H1 (cell line): ENCODE measurements at regions not wholly inside any gene's neighbourhood (a gene's known extent, or its start where the extent isn't known, plus 50 kb on each side); places are given as distances from the start of the nearest gene placed in this dataset.

Experiments
- CTCF ChIA-PET: fragments of 300-600 bp; sonication (Branson Sonifier 250); formaldehyde crosslinking; loops from one replicate; lab custom pipeline; 2021; ENCODE audit not compliant: partially characterized antibody; lab: Charles Lee
- POLR2A ChIA-PET: fragments of 300-600 bp; sonication (Branson Sonifier 250); formaldehyde crosslinking; loops from one replicate; lab custom pipeline; 2021; ENCODE audit warnings: inconsistent platforms; ENCODE audit not compliant: partially characterized antibody; lab: Charles Lee
- DNase-seq, 2 experiments: peaks; one replicate each; pipeline versions ENCODE4 v3.0.0 to v3.0.0-alpha.2; 2010 to 2022; ENCODE audit warnings: low spot score in 2 of 2, low read depth in 1 of 2, mixed read lengths in 1 of 2
- FAIRE-seq: peaks from 2 replicates; lab custom pipeline; 2011; peaks lifted over from hg19 to GRCh38; lab: Jason Lieb, UNC
- H2AFZ ChIP-seq: 2 replicates; pipeline ENCODE4 v1.8.1; 2012; ENCODE audit warnings: low read length, inconsistent platforms
- H2AK5ac ChIP-seq: 2 replicates; pipeline ENCODE4 v1.6.1; 2013; ENCODE audit warnings: low read depth, low read length
- H2BK120ac ChIP-seq: replicated peaks from 2 replicates; pipeline ENCODE3; 2013; ENCODE audit warnings: low read depth, low read length, inconsistent platforms
- H2BK12ac ChIP-seq: 2 replicates; pipeline ENCODE4 v1.6.1; 2013; ENCODE audit warnings: low read depth, low read length
- H2BK15ac ChIP-seq: 2 replicates; pipeline ENCODE4 v1.6.1; 2013; ENCODE audit warnings: low read length
- H2BK20ac ChIP-seq: 2 replicates; pipeline ENCODE4 v1.6.1; 2013; ENCODE audit warnings: low read length
- H2BK5ac ChIP-seq: 2 replicates; pipeline ENCODE4 v1.6.1; 2013; ENCODE audit warnings: low read depth, low read length
- H3K14ac ChIP-seq: 2 replicates; pipeline ENCODE4 v1.6.1; 2013; ENCODE audit warnings: inconsistent platforms; ENCODE audit not compliant: insufficient read length
- H3K18ac ChIP-seq: 2 replicates; pipeline ENCODE4 v1.6.1; 2013; ENCODE audit warnings: low read length; ENCODE audit errors: extremely low read depth
- H3K23ac ChIP-seq: 2 replicates; pipeline ENCODE4 v1.6.1; 2013; ENCODE audit warnings: inconsistent platforms; ENCODE audit not compliant: insufficient read length
- H3K23me2 ChIP-seq: 2 replicates; pipeline ENCODE4 v1.6.1; 2013; ENCODE audit warnings: low read depth, low read length
- H3K27ac ChIP-seq: 2 replicates; pipeline ENCODE4 v1.6.1; 2011; ENCODE audit warnings: low read depth, low read length, inconsistent platforms
- H3K27me3 ChIP-seq, 4 experiments: replicated peaks in 1 of 4; 1 replicate in 1 of 4; 2 replicates in 3 of 4; pipeline versions ENCODE4 v1.6.1 to v1.8.1; 2011 to 2013; ENCODE audit warnings: low read length in 3 of 4, mild to moderate bottlenecking in 3 of 4, inconsistent platforms in 2 of 4, mixed read lengths in 2 of 4, moderate library complexity in 1 of 4; ENCODE audit not compliant: control insufficient read depth in 3 of 4, insufficient read depth in 3 of 4; ENCODE audit errors: extremely low read depth in 1 of 4
- H3K36me3 ChIP-seq, 4 experiments: 2 replicates each; pipeline versions ENCODE4 v1.6.1 to v1.8.1; 2011 to 2013; ENCODE audit warnings: mild to moderate bottlenecking in 4 of 4, low read length in 3 of 4, moderate library complexity in 2 of 4, control low read depth in 1 of 4, inconsistent platforms in 1 of 4; ENCODE audit not compliant: insufficient read depth in 4 of 4, control insufficient read depth in 2 of 4
- H3K4ac ChIP-seq: replicated peaks from 2 replicates; pipeline ENCODE3; 2013; ENCODE audit warnings: low read length, low read depth, mixed read lengths, inconsistent platforms; ENCODE audit not compliant: insufficient read length
- H3K4me1 ChIP-seq, 4 experiments: replicated peaks in 1 of 4; 1 replicate in 1 of 4; 2 replicates in 3 of 4; pipeline versions ENCODE4 v1.6.1 to v1.8.1; 2011 to 2013; ENCODE audit warnings: low read length in 3 of 4, inconsistent platforms in 2 of 4, mixed read lengths in 1 of 4; ENCODE audit not compliant: insufficient read depth in 4 of 4, control insufficient read depth in 3 of 4
- H3K4me2 ChIP-seq, 2 experiments: 2 replicates each; pipeline versions ENCODE4 v1.6.1 to v1.8.1; 2011 to 2013; ENCODE audit warnings: low read depth in 2 of 2, low read length in 2 of 2, control low read depth in 1 of 2, inconsistent platforms in 1 of 2, mild to moderate bottlenecking in 1 of 2; ENCODE audit not compliant: insufficient read depth in 1 of 2
- H3K4me3 ChIP-seq, 4 experiments: fragments of 200-600, 300-600 bp in 1 of 4; sonication (generic), shearing (Covaris generic), sonication (Bioruptor Twin) in 1 of 4; 2 replicates each; pipeline versions ENCODE4 v1.5.1 to v1.8.1; 2011 to 2016; ENCODE audit warnings: low read length in 4 of 4, low read depth in 3 of 4, control low read depth in 2 of 4, inconsistent platforms in 2 of 4, mild to moderate bottlenecking in 2 of 4, mixed read lengths in 1 of 4, moderate library complexity in 1 of 4; ENCODE audit not compliant: insufficient read depth in 2 of 4; ENCODE audit errors: extremely low read depth in 1 of 4
- H3K56ac ChIP-seq: replicated peaks from 2 replicates; pipeline ENCODE3; 2013; ENCODE audit warnings: low read depth, mild to moderate bottlenecking, mixed read lengths, low read length, inconsistent platforms; ENCODE audit not compliant: insufficient read length
- H3K79me1 ChIP-seq: 2 replicates; pipeline ENCODE4 v1.6.1; 2013; ENCODE audit warnings: low read depth, low read length, control low read depth
- H3K79me2 ChIP-seq, 2 experiments: 2 replicates each; pipeline versions ENCODE4 v1.6.1 to v1.8.1; 2012 to 2013; ENCODE audit warnings: low read length in 2 of 2, mild to moderate bottlenecking in 2 of 2, inconsistent platforms in 1 of 2; ENCODE audit not compliant: insufficient read depth in 2 of 2, control insufficient read depth in 1 of 2
- H3K9ac ChIP-seq, 4 experiments: replicated peaks in 1 of 4; 1 replicate in 1 of 4; 2 replicates in 3 of 4; pipeline versions ENCODE4 v1.6.1 to v1.8.1; 2011 to 2013; ENCODE audit warnings: low read depth in 3 of 4, low read length in 3 of 4, control low read depth in 2 of 4, mild to moderate bottlenecking in 2 of 4, moderate library complexity in 2 of 4, inconsistent platforms in 1 of 4; ENCODE audit errors: extremely low read depth in 1 of 4
- H3K9me3 ChIP-seq, 2 experiments: 2 replicates each; pipeline versions ENCODE4 v1.6.1 to v1.8.1; 2012 to 2013; ENCODE audit warnings: mild to moderate bottlenecking in 2 of 2, moderate library complexity in 2 of 2, control low read depth in 1 of 2, inconsistent platforms in 1 of 2, low read depth in 1 of 2, low read length in 1 of 2, mixed read lengths in 1 of 2; ENCODE audit not compliant: insufficient read depth in 2 of 2
- H4K20me1 ChIP-seq, 2 experiments: replicated peaks in 1 of 2; 2 replicates each; pipeline versions ENCODE3 to v1.8.1; 2011 to 2013; ENCODE audit warnings: inconsistent platforms in 2 of 2, low read length in 2 of 2, mild to moderate bottlenecking in 1 of 2; ENCODE audit not compliant: insufficient read depth in 2 of 2, control insufficient read depth in 1 of 2
- H4K5ac ChIP-seq: 2 replicates; pipeline ENCODE4 v1.6.1; 2013; ENCODE audit warnings: low read length, low read depth, mixed read lengths, inconsistent platforms; ENCODE audit not compliant: insufficient read length
- H4K8ac ChIP-seq: 2 replicates; pipeline ENCODE4 v1.8.0; 2013; ENCODE audit warnings: mild to moderate bottlenecking, moderate library complexity, low read length, inconsistent platforms; ENCODE audit not compliant: insufficient read depth; ENCODE audit errors: extremely low read depth
- H4K91ac ChIP-seq: replicated peaks from 2 replicates; pipeline ENCODE3; 2013; ENCODE audit warnings: low read length, mixed read lengths, inconsistent platforms; ENCODE audit not compliant: insufficient read length
- EP300 ChIP-seq, 2 experiments: IDR thresholded peaks; 1 replicate in 1 of 2; 2 replicates in 1 of 2; pipeline ENCODE4 v1.6.1; 2011 to 2012; ENCODE audit warnings: low read depth in 2 of 2, low read length in 2 of 2, mild to moderate bottlenecking in 2 of 2, borderline replicate concordance in 1 of 2, inconsistent platforms in 1 of 2, moderate library complexity in 1 of 2
- WGBS, 2 experiments: shearing (Covaris generic) in 1 of 2; methylation state at CpG; one replicate each; pipeline versions ENCODE4 v1.1.6 to v1.1.7; 2013 to 2015; ENCODE audit warnings: low lambda C conversion rate in 2 of 2, mixed read lengths in 2 of 2, inconsistent platforms in 1 of 2, low coverage in 1 of 2, missing lambda C conversion rate in 1 of 2; ENCODE audit not compliant: insufficient replicate concordance in 2 of 2, insufficient coverage in 1 of 2, insufficient read length in 1 of 2; ENCODE audit errors: extremely low coverage in 1 of 2, missing lambda C conversion rate in 1 of 2; 5-methylcytosine and 5-hydroxymethylcytosine counted together
- TF ChIP-seq, protein P1 (sequence below), 3 experiments: IDR thresholded peaks; 1 replicate in 2 of 3; 2 replicates in 1 of 3; pipeline versions ENCODE4 v1.5.1 to v1.6.1; 2011; ENCODE audit warnings: low read length in 3 of 3, mild to moderate bottlenecking in 3 of 3, inconsistent platforms in 2 of 3, low read depth in 1 of 3, moderate library complexity in 1 of 3; ENCODE audit not compliant: insufficient read depth in 1 of 3; ENCODE audit errors: control extremely low read depth in 1 of 3
- TF ChIP-seq, protein P2 (sequence below): IDR thresholded peaks from 2 replicates; pipeline ENCODE4 v1.6.1; 2011; ENCODE audit warnings: low read depth, mild to moderate bottlenecking, low read length; ENCODE audit not compliant: insufficient read depth

DNA sequence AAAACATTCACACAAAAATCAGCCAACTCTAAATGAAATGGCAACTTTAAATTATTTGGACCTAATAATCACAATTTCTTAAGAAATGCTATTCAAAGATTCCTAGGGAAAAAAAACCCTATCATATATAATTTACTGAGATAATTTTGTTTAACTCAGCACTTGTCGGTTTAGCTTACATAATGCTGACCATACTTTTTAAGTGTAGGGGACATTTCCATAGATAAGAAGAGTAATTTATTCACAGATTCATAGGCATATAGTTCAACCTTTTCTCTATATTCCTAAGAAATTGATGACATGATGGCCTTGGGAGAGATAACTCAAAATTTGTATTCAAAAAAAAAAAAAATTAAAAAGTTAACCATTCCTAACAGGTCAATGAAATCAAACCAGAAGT lies 260.8 kb upstream of the PGRMC2 start:
- Histone ChIP-seq H2BK15ac (no peak overlapping the region), H4K20me1 (no peaks in the 10 kb centered on the region), H3K56ac (no peak overlapping the region), H3K36me3 (no peaks in the 10 kb centered on the region), H3K9ac (no peak overlapping the region), H2AK5ac (no peak overlapping the region), H3K27me3 (no peaks in the 10 kb centered on the region), H4K5ac (no peak overlapping the region), H3K14ac (no peak overlapping the region), H2BK12ac (no peak overlapping the region), H3K27ac (no peak overlapping the region), H4K91ac (no peak overlapping the region), H3K23ac (no peak overlapping the region), H3K79me1 (no peaks in the 10 kb centered on the region), H2AFZ (no peak overlapping the region), H3K18ac (no peak overlapping the region), H3K4me1 (peaks cover 0 to 2% (median 0%) of the 10 kb centered on the region in 4 experiments; a peak in 1 of 7 replicates), H2BK120ac (no peak overlapping the region), H3K4me2 (no peak overlapping the region), H3K9me3 (no peaks in the 10 kb centered on the region; a peak in 1 of 4 replicates), H2BK20ac (no peak overlapping the region), H4K8ac (no peak overlapping the region), H3K79me2 (no peaks in the 10 kb centered on the region), H3K4ac (no peak overlapping the region), H3K4me3 (no peak overlapping the region), H2BK5ac (no peak overlapping the region), H3K23me2 (no peaks in the 10 kb centered on the region)
- no peak for TF ChIP-seq EP300 (IDR thresholded peaks at IDR 0.05; ENCODE audit: borderline replicate concordance in 1 of 2, low read depth in 2 of 2, low read length in 2 of 2)
- TF ChIP-seq, protein P1, sequence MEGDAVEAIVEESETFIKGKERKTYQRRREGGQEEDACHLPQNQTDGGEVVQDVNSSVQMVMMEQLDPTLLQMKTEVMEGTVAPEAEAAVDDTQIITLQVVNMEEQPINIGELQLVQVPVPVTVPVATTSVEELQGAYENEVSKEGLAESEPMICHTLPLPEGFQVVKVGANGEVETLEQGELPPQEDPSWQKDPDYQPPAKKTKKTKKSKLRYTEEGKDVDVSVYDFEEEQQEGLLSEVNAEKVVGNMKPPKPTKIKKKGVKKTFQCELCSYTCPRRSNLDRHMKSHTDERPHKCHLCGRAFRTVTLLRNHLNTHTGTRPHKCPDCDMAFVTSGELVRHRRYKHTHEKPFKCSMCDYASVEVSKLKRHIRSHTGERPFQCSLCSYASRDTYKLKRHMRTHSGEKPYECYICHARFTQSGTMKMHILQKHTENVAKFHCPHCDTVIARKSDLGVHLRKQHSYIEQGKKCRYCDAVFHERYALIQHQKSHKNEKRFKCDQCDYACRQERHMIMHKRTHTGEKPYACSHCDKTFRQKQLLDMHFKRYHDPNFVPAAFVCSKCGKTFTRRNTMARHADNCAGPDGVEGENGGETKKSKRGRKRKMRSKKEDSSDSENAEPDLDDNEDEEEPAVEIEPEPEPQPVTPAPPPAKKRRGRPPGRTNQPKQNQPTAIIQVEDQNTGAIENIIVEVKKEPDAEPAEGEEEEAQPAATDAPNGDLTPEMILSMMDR (IDR thresholded peaks at IDR 0.05; ENCODE audit: control extremely low read depth in 1 of 3, insufficient read depth in 1 of 3, low read depth in 1 of 3, low read length in 3 of 3), result no peak
- TF ChIP-seq, protein P2, sequence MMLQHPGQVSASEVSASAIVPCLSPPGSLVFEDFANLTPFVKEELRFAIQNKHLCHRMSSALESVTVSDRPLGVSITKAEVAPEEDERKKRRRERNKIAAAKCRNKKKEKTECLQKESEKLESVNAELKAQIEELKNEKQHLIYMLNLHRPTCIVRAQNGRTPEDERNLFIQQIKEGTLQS, result no peak
- CTCF ChIA-PET, result interaction anchor here (0.5 to 0.6 kb wide), 2 partner anchors 10 to 23 kb away, joined by 3 to 4 read pairs; no protein-coding TSS in a partner anchor
- FAIRE-seq (no peak), DNase-seq (no peak)
- 88% methylated on average over 1 of the region's 1 CpG; no CpG with 5 or more reads in 1 of the 2 experiments for WGBS, 2 experiments
- POLR2A ChIA-PET, result no interaction called here
